ENCODE measurements at regions not wholly inside any gene's neighbourhood (a gene's known extent, or its start where the extent isn't known, plus 50 kb on each side); places are given as distances from the start of the nearest gene placed in this dataset.

- no peak overlapping the region for H3K27ac ChIP-seq
- no peak overlapping the region for H3K4me3 ChIP-seq
- H3K9me3 ChIP-seq, result no peaks in the 10 kb centered on the region
- intact Hi-C loops (cut with DNase I), result no loop called here
- H3K36me3 ChIP-seq, result no peaks in the 10 kb centered on the region
- 78 to 100% methylated on average over 1 to 2 of the region's 2 CpGs for WGBS, 2 donors
- DNase-seq, result no peak
- TF ChIP-seq CTCF (IDR thresholded peaks at IDR 0.05), result no peak
- no peak for TF ChIP-seq POLR2A (IDR thresholded peaks at IDR 0.05)
- H3K27me3 ChIP-seq, result no peaks in the 10 kb centered on the region
- H3K4me1 ChIP-seq, result no peaks in the 10 kb centered on the region
These were observed 424.1 kb downstream of the TLR4 start for GRCh38 chr9:118128313-118128712.

GRCh38 chr9:118129541-118129940, 425.3 kb downstream of the TLR4 start:
- DNase-seq, result no peak

GRCh38 chr9:118148990-118149389, 444.8 kb downstream of the TLR4 start:
- 62 to 83% methylated on average over 1 of the region's 1 CpG for WGBS, 2 donors
- Histone ChIP-seq H3K27me3 (no peaks in the 10 kb centered on the region), H3K4me3 (no peak overlapping the region), H3K9me3 (no peaks in the 10 kb centered on the region), H3K4me1 (no peaks in the 10 kb centered on the region), H3K27ac (no peak overlapping the region), H3K36me3 (no peaks in the 10 kb centered on the region)
- intact Hi-C loops (cut with DNase I), result no loop called here
- no peak for DNase-seq
- TF ChIP-seq CTCF (IDR thresholded peaks at IDR 0.05) (no peak), POLR2A (IDR thresholded peaks at IDR 0.05) (no peak)

More at GRCh38 chr9:118129541-118129940, 425.3 kb downstream of the TLR4 start:
- intact Hi-C loops (cut with DNase I), result no loop called here
- Histone ChIP-seq H3K27ac (no peak overlapping the region), H3K9me3 (no peaks in the 10 kb centered on the region), H3K36me3 (no peaks in the 10 kb centered on the region), H3K27me3 (no peaks in the 10 kb centered on the region), H3K4me1 (no peaks in the 10 kb centered on the region), H3K4me3 (no peak overlapping the region)
- 50 to 53% methylated on average over 1 to 3 of the region's 3 CpGs for WGBS, 2 donors
- TF ChIP-seq POLR2A (IDR thresholded peaks at IDR 0.05), result no peak
- no peak for TF ChIP-seq CTCF (IDR thresholded peaks at IDR 0.05)

- Histone ChIP-seq H3K36me3 (no peaks in the 10 kb centered on the region), H3K9me3 (no peaks in the 10 kb centered on the region), H3K4me1 (no peaks in the 10 kb centered on the region), H3K4me3 (no peak overlapping the region), H3K27ac (no peak overlapping the region), H3K27me3 (no peaks in the 10 kb centered on the region)
- TF ChIP-seq POLR2A (IDR thresholded peaks at IDR 0.05) (no peak), CTCF (IDR thresholded peaks at IDR 0.05) (no peak)
- intact Hi-C loops (cut with DNase I), result no loop called here
- WGBS, 2 donors, result 69 to 70% methylated on average over 6 of the region's 6 CpGs
- DNase-seq, result no peak
These were observed 452.6 kb downstream of the TLR4 start for GRCh38 chr9:118156846-118157245.

- Histone ChIP-seq H3K4me3 (no peak overlapping the region), H3K9me3 (no peaks in the 10 kb centered on the region), H3K36me3 (no peaks in the 10 kb centered on the region), H3K27me3 (no peaks in the 10 kb centered on the region), H3K27ac (no peak overlapping the region), H3K4me1 (no peaks in the 10 kb centered on the region)
- 70 to 78% methylated on average over 3 of the region's 3 CpGs for WGBS, 2 donors
- TF ChIP-seq CTCF (IDR thresholded peaks at IDR 0.05) (no peak), POLR2A (IDR thresholded peaks at IDR 0.05) (no peak)
- intact Hi-C loops (cut with DNase I), result no loop called here
- DNase-seq, result no peak
These were observed 458.5 kb downstream of the TLR4 start for GRCh38 chr9:118162716-118163115.
